GM21528 (cell line): ENCODE measurements at regions not wholly inside any gene's neighbourhood (a gene's known extent, or its start where the extent isn't known, plus 50 kb on each side); places are given as distances from the start of the nearest gene placed in this dataset.
"Not testable (repeated sequence)": the region's sequence is repeated elsewhere in the genome, so short reads cannot be mapped to it uniquely, and the experiment has no call there.

Experiments
- ATAC-seq: cut with Tn5 transposase; IDR thresholded peaks from one replicate; pipeline ENCODE4 v1.9.1; 2021; ENCODE audit warnings: mild to moderate bottlenecking, moderate library complexity; ENCODE audit not compliant: unreplicated experiment, low FRiP score

GRCh38 chr15:26132811-26133210 is 269.7 kb upstream of the ATP10A start:
- ATAC-seq: no peak

GRCh38 chr15:26129852-26130251 is 266.7 kb upstream of the ATP10A start:
- ATAC-seq: no peak

GRCh38 chr15:26128611-26129140 is 265.5 kb upstream of the ATP10A start:
- ATAC-seq: no peak

- no peak for ATAC-seq
Observed at GRCh38 chr15:26126819-26127387, 263.8 kb upstream of the ATP10A start.

- ATAC-seq: no peak
Observed at GRCh38 chr15:26126070-26126469, 262.9 kb upstream of the ATP10A start.

GRCh38 chr15:26125664-26126063 is 262.5 kb upstream of the ATP10A start:
- no peak for ATAC-seq

- no peak for ATAC-seq
Observed at GRCh38 chr15:26119322-26119721, 256.2 kb upstream of the ATP10A start.

- no peak for ATAC-seq
Observed at GRCh38 chr15:26115229-26115943, 252.3 kb upstream of the ATP10A start.

- ATAC-seq: not testable (repeated sequence)
Observed at GRCh38 chr15:26114128-26114527, 251.0 kb upstream of the ATP10A start.

GRCh38 chr15:26113296-26113695 is 250.2 kb upstream of the ATP10A start:
- no peak for ATAC-seq

GRCh38 chr15:26109203-26109602 is 246.1 kb upstream of the ATP10A start:
- ATAC-seq: no peak

- no peak for ATAC-seq
Observed at GRCh38 chr15:26106556-26106955, 243.4 kb upstream of the ATP10A start.

GRCh38 chr15:26103002-26103404 is 239.9 kb upstream of the ATP10A start:
- ATAC-seq: no peak

- ATAC-seq: no peak
Observed at GRCh38 chr15:26102365-26102764, 239.2 kb upstream of the ATP10A start.

GRCh38 chr15:26101443-26101842 is 238.3 kb upstream of the ATP10A start:
- no peak for ATAC-seq

GRCh38 chr15:26098801-26099200 is 235.7 kb upstream of the ATP10A start:
- ATAC-seq: no peak

- no peak for ATAC-seq
Observed at GRCh38 chr15:26097216-26097615, 234.1 kb upstream of the ATP10A start.

- no peak for ATAC-seq
Observed at GRCh38 chr15:26096581-26096980, 233.5 kb upstream of the ATP10A start.

GRCh38 chr15:26095710-26096330 is 232.7 kb upstream of the ATP10A start:
- no peak for ATAC-seq

GRCh38 chr15:26091184-26091583 is 228.1 kb upstream of the ATP10A start:
- ATAC-seq: no peak

- no peak for ATAC-seq
Observed at GRCh38 chr15:26087881-26088280, 224.8 kb upstream of the ATP10A start.

GRCh38 chr15:26087395-26087794 is 224.3 kb upstream of the ATP10A start:
- ATAC-seq: no peak
